Activated CD4-positive, alpha-beta T cell treated with anti-CD3 and anti-CD28 coated beads, Interleukin-2, Interleukin-4, amounts not matched to agents 100 ng/mL and 50 ng/mL, durations not matched to agents 16 hours and 8 hours (primary cell): ENCODE measurements at regions not wholly inside any gene's neighbourhood (a gene's known extent, or its start where the extent isn't known, plus 50 kb on each side); places are given as distances from the start of the nearest gene placed in this dataset.
"Not testable (repeated sequence)": the region's sequence is repeated elsewhere in the genome, so short reads cannot be mapped to it uniquely, and the experiment has no call there.

Experiments
- DNase-seq: peaks from one replicate; pipeline ENCODE4 v3.0.0-alpha.2; 2020; ENCODE audit warnings: low spot score

DNA sequence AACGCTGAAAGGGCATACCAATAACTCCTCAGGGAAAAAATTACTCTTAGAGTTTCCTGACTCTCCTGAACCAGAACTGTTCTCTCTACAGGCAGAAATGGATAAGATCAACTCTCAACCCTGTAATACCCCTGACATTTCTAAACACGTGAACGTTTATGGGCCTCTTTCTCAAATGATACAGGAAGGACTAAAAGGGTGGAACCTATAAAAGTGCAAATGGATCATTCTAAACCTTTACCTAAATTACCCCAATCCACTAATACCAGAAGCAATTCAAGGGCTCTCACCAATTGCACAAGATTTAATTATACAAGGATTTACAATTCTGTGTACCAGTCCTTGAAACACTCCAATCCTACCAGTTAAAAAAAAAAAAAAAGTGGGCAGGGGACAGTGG lies 98.0 kb upstream of the FAM174B start:
- DNase-seq: no peak

DNA sequence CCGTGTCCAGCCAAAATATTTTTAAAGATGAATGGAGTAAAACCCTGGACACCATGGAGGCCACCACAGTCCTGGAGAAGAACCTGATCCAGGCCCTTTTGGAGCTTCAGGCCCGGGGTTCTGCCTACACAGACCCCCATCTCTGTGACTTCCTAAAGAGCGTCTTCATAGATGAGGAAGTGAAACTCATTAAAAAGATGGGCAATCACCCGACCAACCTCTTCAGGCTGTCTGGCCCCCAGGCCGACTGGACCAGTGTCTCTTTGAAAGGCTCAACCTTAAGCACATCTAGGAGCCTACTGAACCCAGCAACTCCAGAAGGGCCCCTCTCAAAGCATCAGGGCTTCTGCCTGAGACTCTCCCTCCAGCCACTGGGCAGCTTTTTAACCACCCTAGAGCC lies 107.9 kb upstream of the FAM174B start:
- DNase-seq: no peak

DNA sequence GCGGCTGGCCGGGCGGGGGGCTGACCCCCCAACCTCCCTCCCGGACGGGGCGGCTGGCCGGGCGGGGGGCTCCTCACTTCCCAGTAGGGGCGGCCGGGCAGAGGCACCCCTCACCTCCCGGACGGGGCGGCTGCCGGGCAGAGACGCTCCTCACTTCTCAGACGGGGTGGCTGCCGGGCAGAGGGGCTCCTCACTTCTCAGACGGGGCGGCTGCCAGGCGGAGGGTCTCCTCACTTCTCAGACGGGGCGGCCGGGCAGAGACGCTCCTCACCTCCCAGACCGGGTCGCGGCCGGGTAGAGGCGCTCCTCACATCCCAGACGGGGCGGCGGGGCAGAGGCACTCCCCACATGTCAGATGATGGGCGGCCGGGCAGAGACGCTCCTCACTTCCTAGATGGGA lies 112.6 kb upstream of the FAM174B start:
- not testable (repeated sequence) for DNase-seq

DNA sequence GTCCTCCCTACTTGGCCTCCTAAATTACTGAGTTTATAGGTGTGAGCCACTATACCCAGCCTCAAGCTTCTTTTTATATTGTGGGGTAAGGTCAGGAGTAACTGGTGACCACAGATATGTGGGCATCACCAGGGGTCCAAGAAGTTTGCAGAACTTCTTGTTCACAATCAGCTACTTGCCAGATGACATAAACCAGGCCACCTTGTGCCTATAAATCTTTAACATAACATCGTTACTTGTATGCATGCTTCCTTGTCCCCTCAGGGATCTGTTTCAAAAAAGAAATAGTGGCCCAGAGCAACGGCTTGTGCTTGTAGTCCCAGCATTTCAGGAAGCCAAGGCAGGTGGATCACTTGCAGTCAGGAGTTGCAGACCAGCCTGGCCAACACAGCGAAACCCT lies 115.1 kb upstream of the FAM174B start:
- no peak for DNase-seq

DNA sequence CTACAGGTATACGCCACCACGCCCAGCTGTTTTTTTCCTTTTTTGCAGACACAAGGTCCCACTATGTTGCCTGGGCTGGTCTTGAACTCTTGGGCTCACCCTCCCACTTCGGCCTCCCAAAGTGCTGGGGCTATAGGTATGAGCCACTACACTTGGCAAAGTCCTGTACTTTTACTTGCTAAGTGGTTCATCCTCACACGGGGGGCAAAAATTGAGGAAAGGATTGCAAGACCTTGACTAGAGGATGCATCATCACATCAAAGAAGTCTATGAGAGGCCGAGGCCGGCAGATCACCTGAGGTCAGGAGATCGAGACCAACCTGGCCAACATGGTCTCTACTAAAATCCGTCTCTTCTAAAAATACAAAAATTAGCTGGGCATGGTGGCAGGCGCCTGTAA lies 116.5 kb upstream of the FAM174B start:
- no peak for DNase-seq

DNA sequence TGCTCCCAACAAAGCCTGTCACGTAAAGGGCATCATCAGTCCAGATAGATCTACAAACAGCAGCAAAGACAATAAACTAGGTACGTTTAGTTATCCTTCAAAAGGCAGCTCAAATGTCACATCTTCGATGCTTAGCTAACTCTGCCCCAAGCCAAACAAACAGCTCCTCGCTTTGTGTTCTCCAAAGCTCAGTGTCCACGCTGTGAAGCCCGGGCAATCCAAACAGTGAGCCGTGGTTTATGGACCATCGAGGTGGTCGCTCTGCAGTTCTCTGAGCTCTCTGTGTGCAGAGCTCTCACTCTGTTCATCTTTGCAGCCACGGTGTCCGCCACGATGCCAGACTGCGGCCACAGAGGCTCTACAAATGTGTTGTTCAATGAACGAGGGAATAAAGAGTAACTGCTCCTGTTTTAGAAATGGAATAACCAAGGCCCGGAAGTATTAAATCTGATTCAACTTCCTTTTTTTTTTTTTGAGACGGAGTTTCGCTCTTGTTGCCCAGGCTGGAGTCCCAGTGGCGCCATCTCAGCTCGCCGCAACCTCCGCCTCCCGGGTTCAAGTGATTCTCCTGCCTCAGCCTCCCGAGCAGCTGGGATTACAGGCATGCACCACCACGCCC lies 117.2 kb upstream of the FAM174B start:
- no peak for DNase-seq

DNA sequence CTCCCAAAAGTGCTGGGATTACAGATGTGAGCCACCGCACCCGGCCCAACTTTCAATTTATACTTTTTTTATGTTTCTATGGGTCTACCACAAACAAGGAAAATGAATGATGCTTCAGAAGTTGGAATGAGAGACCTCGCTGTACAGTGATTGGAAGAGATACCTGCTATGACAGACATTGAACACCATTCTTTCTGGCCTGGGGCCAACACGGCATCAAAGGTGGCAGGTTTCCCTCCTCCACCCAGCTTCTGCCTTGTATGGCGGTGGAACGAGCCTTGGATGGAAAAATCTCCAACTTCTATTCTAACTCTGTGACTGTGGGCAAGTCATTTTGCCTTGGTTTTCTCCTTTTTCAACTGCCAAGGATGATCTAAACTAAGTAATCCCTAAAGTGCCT lies 117.8 kb upstream of the FAM174B start:
- DNase-seq: no peak

DNA sequence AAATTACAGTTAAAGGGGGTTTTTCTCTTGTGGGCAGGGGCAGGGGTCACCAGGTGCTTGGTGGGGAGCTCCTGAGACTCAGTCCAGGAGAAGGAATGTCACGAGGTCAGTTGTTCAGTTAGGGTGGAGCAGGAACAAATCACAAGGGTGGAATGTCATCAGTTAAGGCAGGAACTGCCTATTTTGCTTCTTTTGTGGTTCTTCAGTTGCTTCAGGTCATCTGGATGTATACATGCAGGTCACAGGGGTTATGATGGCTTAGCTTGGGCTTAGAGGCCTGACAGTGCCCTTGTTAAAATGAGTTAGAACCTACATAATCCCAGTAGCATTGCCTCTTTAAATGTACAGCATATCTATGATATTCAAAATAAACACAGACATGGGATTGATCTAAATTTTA lies 120.2 kb upstream of the CHD2 start:
- DNase-seq: no peak

DNA sequence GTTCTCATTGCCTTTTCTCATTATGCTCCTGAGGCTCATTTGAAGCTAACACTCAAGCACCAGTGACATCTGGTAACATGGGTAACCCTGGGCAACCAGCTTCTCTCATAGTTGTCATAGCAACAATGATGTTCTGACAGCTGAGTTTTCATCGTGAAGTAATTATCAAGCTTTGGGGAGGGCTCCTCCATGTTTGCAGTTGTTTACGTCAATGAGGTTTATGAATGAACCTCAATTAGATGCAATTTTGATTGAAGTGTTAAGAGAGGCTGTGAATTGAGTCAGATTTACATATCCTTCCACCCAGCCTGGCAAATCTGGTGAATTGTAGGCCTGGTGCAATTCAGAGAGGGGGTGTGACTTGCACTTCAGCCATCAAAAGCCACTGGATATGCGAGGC lies 119.3 kb upstream of the CHD2 start:
- DNase-seq: no peak

DNA sequence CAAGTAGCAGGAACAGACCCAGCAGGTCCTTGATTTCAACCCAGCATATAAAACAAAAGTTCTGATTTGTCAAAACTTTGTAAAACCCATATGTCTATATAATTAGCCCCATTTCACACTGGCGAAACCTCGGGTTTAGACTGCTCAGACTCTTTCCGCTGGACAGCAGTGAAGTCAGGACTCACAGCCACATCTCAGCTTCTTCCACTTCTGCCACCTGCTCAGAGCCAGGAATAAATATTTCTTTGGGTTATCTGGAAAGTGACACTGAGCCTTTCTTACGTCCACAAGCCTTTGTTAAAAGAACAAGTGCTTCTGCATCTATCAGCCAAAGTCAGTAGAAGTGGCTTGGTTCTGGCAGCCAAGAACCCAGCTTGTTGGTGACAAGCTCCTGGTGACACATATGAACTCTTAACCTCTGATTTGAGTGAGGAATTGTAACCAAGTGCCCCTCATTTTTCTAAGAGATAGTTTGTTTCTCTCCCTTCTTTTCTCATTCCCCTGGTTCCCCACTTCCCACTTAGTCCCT lies 118.1 kb upstream of the CHD2 start:
- DNase-seq: no peak

DNA sequence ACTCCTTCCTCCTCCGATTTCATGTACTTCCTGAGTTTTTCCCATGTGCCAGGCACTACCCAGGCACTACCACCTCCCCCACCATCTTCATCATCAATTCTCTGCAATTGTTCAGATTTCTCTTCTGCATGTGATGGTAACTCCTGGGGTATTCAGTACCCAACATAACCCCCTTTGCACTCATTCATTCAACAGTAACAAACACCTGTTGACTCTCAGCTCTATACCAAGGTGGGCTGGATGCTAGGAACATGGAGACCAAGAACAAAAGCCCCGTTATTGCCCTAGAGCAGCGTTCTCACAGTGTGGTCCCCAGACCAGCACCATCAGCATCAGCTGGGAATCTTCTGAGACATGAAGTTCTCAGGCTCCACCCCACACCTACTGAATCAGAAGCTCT lies 113.0 kb upstream of the CHD2 start:
- DNase-seq: no peak

DNA sequence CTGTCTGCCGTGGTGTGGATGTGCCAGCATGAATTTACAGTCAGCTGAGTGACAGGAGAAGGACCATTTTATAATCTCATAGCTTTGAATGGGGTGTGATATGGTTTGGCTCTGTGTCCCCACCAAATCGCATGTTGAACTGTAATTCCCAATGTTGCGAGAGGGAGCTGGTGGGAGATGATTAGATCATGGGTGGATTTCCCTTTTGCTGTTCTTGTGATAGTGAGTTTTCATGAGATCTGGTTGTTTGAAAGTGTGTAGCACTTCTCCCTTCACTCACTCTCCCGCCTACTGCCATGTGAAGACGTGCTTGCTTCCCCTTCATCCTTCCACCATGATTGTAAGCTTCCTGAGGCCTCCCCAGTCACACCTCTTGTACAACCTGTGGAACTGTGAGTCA lies 111.9 kb upstream of the CHD2 start:
- DNase-seq: no peak

DNA sequence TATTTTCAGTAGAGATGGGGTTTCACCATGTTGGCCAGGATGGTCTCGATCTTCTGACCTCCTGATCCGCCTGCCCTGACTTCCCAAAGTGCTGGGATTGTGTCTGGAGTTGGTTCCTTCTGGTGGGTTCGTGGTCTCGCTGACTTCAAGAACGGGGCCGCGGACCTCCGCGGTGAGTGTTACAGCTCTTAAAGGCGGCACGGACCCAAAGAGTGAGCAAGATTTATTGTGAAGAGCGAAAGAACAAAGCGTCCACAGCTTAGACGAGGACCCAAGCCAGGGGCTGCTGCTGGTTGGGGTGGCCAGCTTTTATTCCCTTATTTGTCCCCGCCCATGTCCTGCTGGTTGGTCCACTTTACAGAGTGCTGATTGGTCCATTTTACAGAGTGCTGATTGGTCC lies 111.3 kb upstream of the CHD2 start:
- DNase-seq: not testable (repeated sequence)

DNA sequence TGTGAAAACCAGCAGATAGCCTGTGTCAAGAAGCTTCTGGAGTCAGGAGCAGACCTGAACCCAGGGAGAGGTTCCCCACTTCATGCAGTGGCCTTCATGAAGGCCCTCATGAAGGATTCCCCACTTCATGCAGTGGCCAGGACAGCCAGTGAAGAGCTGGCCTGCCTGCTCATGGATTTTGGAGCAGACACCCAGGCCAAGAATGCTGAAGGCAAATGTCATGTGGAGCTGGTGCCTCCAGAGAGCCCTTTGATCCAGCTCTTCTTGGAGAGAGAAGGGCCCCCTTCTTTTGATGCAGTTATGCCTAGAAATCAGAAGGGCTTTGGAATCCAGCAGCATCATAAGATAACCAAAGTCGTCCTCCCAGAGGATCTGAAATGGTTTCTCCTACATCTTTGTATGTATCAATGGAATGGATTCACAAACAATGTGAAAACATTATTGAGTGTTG lies 103.9 kb upstream of the CHD2 start:
- no peak for DNase-seq

DNA sequence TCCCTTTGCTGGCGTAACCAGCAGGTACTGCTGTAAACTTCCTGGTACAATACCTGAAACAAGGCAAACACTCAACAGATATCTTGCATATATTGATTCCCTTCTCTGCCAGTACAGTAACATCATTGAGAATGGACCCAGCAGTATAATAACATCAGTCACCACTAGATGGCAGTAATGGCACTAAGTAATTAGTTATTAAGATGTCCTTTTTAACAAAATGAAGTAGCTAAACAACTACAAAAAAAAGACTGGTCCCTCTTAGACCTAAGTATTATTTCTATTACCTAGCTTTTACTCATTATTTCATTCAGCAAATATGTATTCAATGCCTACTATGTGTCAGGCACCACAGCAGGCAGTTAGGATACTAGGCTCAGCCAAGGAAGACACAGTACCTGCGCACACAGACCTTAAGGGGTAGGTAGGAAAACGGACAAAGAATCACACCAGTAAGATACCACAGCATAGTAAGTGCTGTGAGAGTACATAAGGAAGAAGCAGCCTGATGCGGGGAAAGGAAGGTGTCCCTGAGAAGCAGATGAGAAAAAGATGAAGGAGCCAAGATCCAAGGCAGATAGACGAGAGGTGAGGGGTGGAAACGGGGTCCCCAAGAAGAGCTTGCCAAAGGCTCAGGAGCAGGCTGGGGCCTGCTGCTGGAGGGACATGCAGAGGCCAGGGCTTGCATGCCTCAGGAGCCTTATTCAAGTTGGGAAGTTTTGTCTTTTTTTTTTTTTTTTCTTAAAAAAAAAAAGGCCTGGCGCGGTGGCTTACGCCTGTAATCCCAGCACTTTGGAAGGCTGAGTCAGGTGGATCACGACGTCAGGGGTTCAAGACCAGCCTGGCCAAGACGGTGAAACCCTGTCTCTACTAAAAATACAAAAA lies 102.7 kb upstream of the CHD2 start:
- DNase-seq: peak; percentile 85

DNA sequence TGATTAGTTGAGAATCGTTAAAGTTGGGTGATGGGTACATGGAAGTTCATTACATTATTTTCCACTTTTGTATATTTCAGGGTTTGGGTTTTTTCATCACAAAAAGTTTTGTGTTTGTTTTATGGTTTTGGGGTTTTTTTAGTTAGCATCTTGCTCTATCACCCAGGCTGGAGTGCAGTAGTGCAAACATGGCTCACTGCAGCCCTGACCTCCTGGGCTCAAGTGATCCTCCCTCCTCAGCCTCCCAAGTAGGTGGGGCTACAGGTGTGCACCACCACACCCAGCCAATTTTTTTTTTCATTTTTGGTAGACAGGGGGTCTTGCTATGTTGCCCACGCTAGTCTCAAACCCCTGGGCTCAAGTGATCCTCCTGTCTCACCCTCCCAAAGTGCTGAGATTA lies 100.1 kb upstream of the CHD2 start:
- no peak for DNase-seq

DNA sequence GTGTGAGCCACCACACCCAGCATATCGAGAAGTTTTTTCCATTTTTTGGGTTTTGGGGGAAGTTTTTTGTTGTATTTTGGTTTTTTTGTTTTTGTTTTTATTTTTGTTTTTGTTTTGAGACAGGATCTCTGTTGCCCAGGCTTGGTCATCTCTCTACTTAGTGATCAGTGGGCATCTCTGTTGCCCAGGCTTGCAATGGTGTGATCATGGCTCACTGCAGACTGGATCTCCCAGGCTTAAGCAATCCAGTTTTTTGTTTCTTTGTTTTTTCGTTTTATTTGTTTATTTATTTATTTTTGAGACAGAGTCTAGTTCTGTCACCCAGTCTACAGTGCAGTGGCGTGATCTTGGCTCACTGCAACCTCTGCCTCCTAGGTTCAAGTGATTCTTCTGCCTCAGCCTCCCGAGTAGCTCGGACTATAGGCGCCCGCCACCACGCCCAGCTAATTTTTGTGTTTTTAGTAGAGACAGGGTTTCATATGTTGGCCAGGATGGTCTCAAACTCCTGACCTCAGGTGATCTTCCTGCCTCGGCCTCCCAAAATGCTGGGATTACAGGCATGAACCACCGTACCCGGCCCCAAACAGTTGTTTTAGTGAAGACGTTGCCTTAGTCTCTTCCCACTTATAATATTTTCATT lies 99.6 kb upstream of the CHD2 start:
- not testable (repeated sequence) for DNase-seq

DNA sequence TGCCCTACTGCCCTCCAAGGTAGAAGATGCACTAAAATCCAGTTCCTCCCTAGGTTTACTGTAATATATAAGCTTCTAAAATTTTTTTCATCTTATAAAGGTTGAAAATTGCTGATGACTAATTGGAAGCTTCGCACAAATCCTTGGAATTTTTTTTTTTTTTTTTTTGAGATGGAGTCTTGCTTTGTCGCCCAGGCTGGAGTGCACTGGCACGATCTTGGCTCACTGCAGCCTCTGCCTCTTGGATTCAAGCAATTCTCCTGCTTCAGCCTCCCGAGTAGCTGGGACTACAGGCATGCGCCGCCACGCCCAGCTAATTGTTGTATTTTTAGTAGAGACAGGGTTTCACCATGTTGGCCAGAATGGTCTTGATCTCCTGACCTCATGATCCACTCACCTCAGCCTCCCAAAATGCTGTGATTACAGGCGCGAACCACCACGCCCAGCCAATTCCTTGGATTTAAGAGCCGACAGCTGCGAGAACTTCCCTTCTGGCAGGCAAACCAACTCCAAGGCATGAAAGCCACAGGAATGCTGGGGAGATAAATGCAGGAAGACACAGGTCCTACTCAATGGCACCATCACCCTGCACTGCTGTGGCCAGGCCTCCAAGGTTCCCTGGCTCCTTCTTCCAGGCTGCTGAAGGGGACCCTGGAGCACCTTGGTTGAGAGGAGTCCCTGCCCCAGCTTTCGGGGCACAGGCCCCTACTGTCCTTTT lies 98.9 kb upstream of the CHD2 start:
- DNase-seq: not testable (repeated sequence)

DNA sequence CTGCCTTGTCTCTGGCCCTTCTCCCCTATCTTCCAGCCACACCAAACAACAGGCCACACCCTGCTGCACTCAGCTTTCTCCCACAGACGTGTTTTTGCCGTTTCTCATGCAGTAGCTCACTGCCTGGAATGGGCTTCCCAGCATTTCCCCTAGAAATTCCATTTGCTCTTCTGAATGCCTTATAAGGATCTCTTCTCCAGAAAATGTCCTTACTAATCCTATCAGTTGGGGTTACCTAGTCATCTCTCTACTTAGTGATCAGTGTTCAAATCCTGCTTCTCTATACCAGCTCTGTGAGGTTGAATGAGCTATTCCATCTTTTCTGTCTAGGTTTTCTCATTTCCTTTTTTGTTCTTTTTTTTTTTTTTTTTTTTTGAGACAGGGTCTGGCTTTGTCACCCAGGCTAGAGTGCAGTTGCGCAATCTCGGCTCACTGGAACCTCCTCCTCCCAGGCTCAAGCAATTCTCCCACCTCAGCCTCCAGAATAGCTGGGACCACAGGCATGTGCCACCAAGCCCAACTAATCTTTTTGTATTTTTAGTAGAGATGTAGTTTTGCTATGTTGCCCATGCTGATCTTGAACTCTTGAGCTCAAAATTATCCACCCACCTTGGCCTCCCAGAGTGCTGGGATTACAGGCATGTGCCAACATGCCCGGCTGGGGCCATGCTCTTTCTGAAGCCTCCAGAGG lies 98.2 kb upstream of the CHD2 start:
- no peak for DNase-seq

DNA sequence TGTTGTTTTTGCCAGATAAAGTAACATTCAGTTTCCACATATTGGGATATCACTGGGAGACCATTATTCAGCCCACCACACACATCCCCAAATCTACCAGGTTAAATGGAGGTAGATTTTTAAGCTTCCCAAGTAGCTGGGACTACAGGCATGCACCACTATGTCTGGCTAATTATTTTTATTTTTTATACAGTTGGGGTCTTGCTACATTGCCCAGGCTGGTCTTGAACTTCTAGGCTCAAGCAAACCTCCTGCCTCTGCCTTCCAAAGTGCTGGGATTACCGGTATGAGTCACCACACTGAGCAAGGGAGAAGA lies 96.6 kb upstream of the CHD2 start:
- DNase-seq: no peak

DNA sequence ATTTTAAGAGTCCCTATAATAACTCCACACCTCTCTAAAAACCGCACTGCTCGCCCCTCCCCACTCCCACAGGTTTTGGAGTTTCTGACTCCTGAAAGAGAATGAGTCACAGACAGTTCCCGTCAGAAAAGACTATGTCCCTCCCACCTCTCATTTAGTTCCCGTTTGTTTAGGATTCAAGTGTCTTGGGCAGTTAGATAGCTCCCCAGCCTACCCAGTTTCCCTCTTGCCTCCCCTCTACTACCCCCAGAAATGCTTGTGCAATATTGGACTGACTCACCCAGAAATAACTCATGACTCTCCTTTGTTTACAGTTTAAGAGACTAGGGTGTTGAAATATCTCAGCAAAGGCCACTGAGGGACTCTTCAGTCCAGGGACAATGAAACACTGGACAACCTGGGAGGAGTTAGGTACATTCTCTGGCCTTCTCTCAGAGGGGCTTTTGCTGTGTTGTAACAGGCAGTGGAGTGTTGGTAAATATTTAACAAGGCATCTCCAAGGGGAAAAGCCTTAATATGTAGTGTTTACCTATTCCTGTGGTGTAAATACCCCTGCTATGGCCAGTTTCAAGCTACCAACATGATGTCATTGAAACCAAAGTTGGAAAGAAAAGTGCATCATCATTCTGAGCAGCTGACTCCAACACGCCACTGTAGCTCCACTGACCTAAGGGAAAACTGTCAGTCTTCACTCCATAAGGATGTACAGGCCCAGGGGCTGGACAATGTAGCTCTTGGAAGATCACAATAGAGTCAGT lies 96.1 kb upstream of the CHD2 start:
- peak; percentile 88 for DNase-seq
